ENCODE measurements at regions not wholly inside any gene's neighbourhood (a gene's known extent, or its start where the extent isn't known, plus 50 kb on each side); places are given as distances from the start of the nearest gene placed in this dataset.

DNA sequence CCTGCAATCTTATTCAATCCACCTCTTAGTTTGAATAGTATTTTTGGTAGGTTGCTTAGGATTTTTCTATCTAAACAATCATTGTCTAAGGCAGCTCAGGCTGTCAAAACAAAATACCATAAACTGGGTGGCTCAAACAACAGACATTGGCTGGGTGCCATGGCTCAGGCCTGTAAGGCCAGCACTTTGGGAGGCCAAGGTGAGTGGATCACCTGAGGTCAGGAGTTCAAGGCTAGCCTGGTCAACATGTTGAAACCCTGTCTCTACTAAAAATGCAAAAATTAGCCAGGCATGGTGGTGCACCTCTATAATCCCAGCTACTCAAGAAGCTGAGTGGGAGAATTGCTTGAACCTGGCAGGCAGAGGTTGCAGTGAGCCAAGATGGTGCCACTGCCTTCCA lies 126.7 kb downstream of the CYLD start:
- H3K4me3 ChIP-seq: no peak overlapping the region
- H3K9me3 ChIP-seq: peaks cover 0 to 7% of the 10 kb centered on the region in 2 donors
- no peak for DNase-seq (ENCODE audit: low spot score in 2 of 2)
- no peaks in the 10 kb centered on the region for H3K27me3 ChIP-seq
- TF ChIP-seq, protein P1, sequence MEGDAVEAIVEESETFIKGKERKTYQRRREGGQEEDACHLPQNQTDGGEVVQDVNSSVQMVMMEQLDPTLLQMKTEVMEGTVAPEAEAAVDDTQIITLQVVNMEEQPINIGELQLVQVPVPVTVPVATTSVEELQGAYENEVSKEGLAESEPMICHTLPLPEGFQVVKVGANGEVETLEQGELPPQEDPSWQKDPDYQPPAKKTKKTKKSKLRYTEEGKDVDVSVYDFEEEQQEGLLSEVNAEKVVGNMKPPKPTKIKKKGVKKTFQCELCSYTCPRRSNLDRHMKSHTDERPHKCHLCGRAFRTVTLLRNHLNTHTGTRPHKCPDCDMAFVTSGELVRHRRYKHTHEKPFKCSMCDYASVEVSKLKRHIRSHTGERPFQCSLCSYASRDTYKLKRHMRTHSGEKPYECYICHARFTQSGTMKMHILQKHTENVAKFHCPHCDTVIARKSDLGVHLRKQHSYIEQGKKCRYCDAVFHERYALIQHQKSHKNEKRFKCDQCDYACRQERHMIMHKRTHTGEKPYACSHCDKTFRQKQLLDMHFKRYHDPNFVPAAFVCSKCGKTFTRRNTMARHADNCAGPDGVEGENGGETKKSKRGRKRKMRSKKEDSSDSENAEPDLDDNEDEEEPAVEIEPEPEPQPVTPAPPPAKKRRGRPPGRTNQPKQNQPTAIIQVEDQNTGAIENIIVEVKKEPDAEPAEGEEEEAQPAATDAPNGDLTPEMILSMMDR (IDR thresholded peaks at IDR 0.05): no peak
- intact Hi-C loops (cut with DNase I): no loop called here
- H3K36me3 ChIP-seq: no peaks in the 10 kb centered on the region
- H3K4me1 ChIP-seq: no peaks in the 10 kb centered on the region
- no peak overlapping the region for H3K27ac ChIP-seq

DNA sequence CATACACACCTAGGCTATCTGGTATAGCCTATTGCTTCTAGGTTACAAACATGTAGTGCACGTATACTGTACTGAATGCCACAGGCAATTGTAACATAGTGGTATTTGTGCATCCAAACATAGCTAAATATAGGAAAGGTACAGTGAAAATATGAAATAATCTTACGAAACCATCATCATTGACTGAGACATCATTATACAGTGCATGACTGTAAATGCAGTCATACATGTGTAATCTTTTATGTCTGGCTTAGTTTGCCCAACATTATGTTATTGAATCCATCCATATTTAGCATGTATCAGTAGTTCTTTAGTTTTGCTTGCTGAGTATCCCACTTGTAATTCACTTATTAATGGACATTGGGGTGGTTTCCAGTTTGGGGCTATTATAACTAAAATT lies 124.9 kb downstream of the CYLD start:
- H3K36me3 ChIP-seq: no peaks in the 10 kb centered on the region
- TF ChIP-seq, protein P1 (IDR thresholded peaks at IDR 0.05): no peak
- H3K4me3 ChIP-seq: no peak overlapping the region
- no peaks in the 10 kb centered on the region for H3K27me3 ChIP-seq
- intact Hi-C loops (cut with DNase I): no loop called here
- H3K27ac ChIP-seq: no peak overlapping the region
- no peak for DNase-seq (ENCODE audit: low spot score in 2 of 2)
- H3K9me3 ChIP-seq: no peaks in the 10 kb centered on the region
- no peaks in the 10 kb centered on the region for H3K4me1 ChIP-seq

DNA sequence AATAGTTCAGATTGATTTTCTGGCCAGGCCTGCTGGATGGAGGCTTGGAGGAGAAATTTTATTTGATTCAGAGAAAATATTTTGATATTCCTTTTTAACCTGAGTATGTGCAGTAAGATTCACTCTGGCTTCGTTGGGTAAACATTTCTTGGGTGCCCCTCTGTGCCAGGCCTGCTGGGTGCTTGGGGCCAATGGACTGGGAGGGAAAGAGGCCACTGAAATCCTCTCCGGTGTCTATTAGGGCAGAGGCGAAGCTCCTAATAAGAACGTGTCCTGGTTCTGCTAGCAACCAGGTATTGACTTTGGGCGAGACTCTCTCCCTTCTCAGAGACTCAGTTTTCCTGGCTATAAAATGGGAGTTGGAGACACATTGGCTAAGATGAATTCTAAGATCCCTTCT lies 122.5 kb downstream of the CYLD start:
- H3K4me1 ChIP-seq: no peaks in the 10 kb centered on the region
- no peaks in the 10 kb centered on the region for H3K9me3 ChIP-seq
- no peak for DNase-seq (ENCODE audit: low spot score in 2 of 2)
- TF ChIP-seq, protein P1 (IDR thresholded peaks at IDR 0.05): no peak
- no peaks in the 10 kb centered on the region for H3K27me3 ChIP-seq
- intact Hi-C loops (cut with DNase I): no loop called here
- no peak overlapping the region for H3K4me3 ChIP-seq
- no peak overlapping the region for H3K27ac ChIP-seq
- H3K36me3 ChIP-seq: no peaks in the 10 kb centered on the region

DNA sequence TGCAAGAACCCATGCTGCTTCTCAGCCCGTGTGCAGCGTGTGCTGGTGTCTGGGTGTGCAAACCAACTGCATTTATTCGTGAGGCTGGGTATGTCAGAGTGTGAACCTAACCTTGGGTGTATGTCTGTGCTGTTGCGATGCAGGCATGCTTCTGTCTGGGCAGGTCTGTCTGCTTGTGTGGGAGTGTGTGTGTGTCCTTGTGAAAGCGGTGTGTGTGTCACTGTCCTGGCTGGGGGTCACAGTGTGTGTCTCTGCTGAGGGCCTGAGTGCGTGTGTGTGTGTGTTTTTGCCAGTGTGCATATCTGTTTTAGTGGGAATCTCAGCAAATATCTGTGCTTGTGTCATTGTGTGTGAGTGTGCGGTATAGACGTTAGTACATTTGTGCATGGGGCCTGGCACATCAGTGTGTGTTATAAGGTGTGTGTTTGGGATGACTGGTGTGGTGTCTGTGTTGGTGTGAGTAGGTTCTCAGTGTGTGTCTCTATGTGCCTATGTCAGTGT lies 121.8 kb downstream of the CYLD start:
- DNase-seq (ENCODE audit: low spot score in 2 of 2): no peak
- H3K27ac ChIP-seq: no peak overlapping the region
- no peaks in the 10 kb centered on the region for H3K4me1 ChIP-seq
- intact Hi-C loops (cut with DNase I): no loop called here
- no peaks in the 10 kb centered on the region for H3K36me3 ChIP-seq
- H3K27me3 ChIP-seq: no peaks in the 10 kb centered on the region
- TF ChIP-seq, protein P1 (IDR thresholded peaks at IDR 0.05): no peak
- no peaks in the 10 kb centered on the region for H3K9me3 ChIP-seq
- no peak overlapping the region for H3K4me3 ChIP-seq

DNA sequence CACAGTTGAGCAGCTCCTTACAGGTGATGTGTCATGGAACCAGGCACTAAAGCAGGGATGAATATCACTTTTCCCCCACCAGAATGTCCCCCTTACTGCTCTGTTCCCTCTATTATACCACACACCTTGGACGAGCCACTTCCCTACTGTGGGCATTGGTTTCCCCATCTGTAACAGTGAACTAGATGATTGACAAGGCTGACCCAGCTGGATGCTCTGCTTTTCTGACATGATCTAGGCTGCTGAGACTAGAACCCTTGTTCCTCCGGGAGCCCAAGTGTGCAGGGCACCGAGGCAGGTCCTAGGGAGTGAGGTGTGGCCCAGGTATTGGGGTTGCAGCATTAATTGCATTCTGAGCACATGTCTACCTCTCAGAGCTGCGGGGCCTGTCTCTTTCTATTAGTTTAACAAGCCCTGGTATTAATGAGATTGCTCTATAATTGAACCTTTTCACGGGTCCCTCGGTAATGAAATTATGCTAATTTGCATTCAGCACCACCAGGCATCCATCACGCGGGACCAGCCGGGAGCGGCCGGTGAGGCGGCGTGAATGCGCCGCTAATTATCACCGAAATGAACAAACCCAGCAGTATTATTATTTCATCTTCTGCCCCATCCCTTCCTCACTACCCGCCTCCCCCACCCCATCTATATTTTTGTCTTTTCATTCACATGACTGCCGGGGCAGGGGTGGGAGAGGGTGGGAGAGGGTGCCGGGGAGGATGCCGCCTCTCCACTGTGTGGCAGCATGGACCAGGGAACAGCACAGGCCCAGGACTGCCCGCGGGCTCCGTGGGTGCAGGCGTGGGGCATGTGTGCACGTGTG lies 121.1 kb downstream of the CYLD start:
- no peaks in the 10 kb centered on the region for H3K9me3 ChIP-seq
- peak in 1 of 2 donors; percentile 34 for DNase-seq (ENCODE audit: low spot score in 2 of 2)
- H3K27ac ChIP-seq: no peak overlapping the region
- no peaks in the 10 kb centered on the region for H3K27me3 ChIP-seq
- H3K4me3 ChIP-seq: no peak overlapping the region
- TF ChIP-seq, protein P1 (IDR thresholded peaks at IDR 0.05): no peak
- no peaks in the 10 kb centered on the region for H3K4me1 ChIP-seq
- no peaks in the 10 kb centered on the region for H3K36me3 ChIP-seq
- intact Hi-C loops (cut with DNase I): no loop called here

All from ascending aorta (tissue), 2 donors.